ENCODE measurements at regions not wholly inside any gene's neighbourhood (a gene's known extent, or its start where the extent isn't known, plus 50 kb on each side); places are given as distances from the start of the nearest gene placed in this dataset.

DNA sequence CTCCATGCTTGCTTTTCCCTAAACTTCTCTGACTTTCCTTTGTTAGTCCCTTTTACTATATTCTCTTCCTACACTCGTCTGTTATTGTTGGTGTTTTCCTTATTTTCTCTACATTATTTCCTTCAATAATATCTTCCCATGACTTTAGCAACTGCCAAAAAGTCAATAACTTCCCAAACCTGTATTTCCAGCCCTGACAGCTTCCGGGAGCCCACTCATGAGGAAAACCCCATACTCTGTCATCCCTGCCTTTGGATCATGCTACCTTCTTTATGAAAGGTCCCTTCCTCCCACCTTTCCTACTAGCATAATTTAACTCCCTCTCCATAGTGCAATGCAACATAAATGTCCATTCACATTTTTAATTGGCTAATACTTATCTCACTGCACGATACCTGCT is 144.0 kb upstream of the CDH6 start:
- H3K27me3 ChIP-seq (replicated peaks; ENCODE audit: control insufficient read depth, insufficient read depth, low read length): no peaks in the 10 kb centered on the region
- H3K4me3 ChIP-seq (replicated peaks; ENCODE audit: low read depth, low read length): no peak overlapping the region
- no peak for DNase-seq (ENCODE audit: extremely low read depth, insufficient read length)
- TF ChIP-seq CTCF (IDR thresholded peaks at IDR 0.05; ENCODE audit: insufficient read depth, low read length, poor library complexity, severe bottlenecking): no peak
- H3K36me3 ChIP-seq (ENCODE audit: control insufficient read depth, insufficient read depth, low read length): no peaks in the 10 kb centered on the region

DNA sequence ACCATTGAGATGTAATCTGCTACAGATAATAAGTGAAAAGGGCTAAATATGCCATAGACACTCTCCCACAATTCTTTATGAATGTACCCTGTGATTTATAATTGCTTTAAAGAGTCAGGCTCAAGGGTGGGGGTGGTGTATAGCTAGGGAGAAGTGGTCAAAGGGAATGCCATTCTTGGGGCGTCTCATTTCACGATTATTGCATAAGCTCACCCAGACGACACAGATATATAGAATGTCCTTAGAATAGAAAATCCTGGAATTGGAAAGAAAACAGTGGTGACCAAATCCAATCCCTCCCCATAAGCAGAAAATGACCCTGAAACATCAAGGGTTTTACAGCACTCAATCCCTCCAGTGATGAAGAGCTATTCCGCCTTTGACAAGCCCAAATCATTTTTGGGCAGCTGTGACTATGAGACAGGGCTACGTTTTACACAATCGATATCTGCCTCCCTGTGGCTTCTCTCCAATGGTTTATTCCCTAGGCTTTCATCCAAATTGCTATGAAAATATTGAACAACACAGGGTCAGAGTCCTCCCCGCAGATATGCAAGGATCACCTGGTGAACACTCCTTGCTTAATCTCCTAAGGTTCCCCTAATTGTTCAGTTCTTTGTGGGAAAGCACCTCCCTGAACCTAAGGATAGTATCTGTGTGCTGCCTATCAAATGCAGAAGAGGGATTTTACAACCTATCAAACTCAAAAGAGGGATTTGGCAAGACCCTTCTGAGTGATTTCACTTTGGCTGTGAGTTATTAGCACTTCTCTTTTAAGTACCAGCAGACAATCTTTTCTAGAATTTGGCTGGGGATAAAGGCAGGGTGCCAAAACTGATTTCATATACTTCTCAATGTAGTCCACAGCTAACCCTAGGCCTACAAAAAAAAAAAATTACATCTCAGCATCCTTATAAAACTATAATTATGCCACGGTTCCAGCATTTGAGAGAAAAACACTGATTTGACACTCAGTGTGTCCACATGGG is 144.9 kb upstream of the CDH6 start:
- Histone ChIP-seq H3K27me3 (replicated peaks; ENCODE audit: control insufficient read depth, insufficient read depth, low read length) (no peaks in the 10 kb centered on the region), H3K4me3 (replicated peaks; ENCODE audit: low read depth, low read length) (no peak overlapping the region), H3K36me3 (ENCODE audit: control insufficient read depth, insufficient read depth, low read length) (no peaks in the 10 kb centered on the region)
- no peak for TF ChIP-seq CTCF (IDR thresholded peaks at IDR 0.05; ENCODE audit: insufficient read depth, low read length, poor library complexity, severe bottlenecking)
- DNase-seq (ENCODE audit: extremely low read depth, insufficient read length): no peak

- no peak for TF ChIP-seq CTCF (IDR thresholded peaks at IDR 0.05; ENCODE audit: insufficient read depth, low read length, poor library complexity, severe bottlenecking)
- H3K36me3 ChIP-seq (ENCODE audit: control insufficient read depth, insufficient read depth, low read length): no peaks in the 10 kb centered on the region
These were observed 145.9 kb upstream of the CDH6 start for GRCh38 chr5:31047621-31048020.

GRCh38 chr5:31047007-31047406 is 146.5 kb upstream of the CDH6 start:
- H3K4me3 ChIP-seq (replicated peaks; ENCODE audit: low read depth, low read length): no peak overlapping the region
- no peak for TF ChIP-seq CTCF (IDR thresholded peaks at IDR 0.05; ENCODE audit: insufficient read depth, low read length, poor library complexity, severe bottlenecking)
- no peak for DNase-seq (ENCODE audit: extremely low read depth, insufficient read length)
- H3K36me3 ChIP-seq (ENCODE audit: control insufficient read depth, insufficient read depth, low read length): no peaks in the 10 kb centered on the region
- no peaks in the 10 kb centered on the region for H3K27me3 ChIP-seq (replicated peaks; ENCODE audit: control insufficient read depth, insufficient read depth, low read length)

More at GRCh38 chr5:31047621-31048020, 145.9 kb upstream of the CDH6 start:
- Histone ChIP-seq H3K4me3 (replicated peaks; ENCODE audit: low read depth, low read length) (no peak overlapping the region), H3K27me3 (replicated peaks; ENCODE audit: control insufficient read depth, insufficient read depth, low read length) (no peaks in the 10 kb centered on the region)
- no peak for DNase-seq (ENCODE audit: extremely low read depth, insufficient read length)

- Histone ChIP-seq H3K27me3 (replicated peaks; ENCODE audit: control insufficient read depth, insufficient read depth, low read length) (no peaks in the 10 kb centered on the region), H3K4me3 (replicated peaks; ENCODE audit: low read depth, low read length) (no peak overlapping the region), H3K36me3 (ENCODE audit: control insufficient read depth, insufficient read depth, low read length) (no peaks in the 10 kb centered on the region)
- DNase-seq (ENCODE audit: extremely low read depth, insufficient read length): no peak
- no peak for TF ChIP-seq CTCF (IDR thresholded peaks at IDR 0.05; ENCODE audit: insufficient read depth, low read length, poor library complexity, severe bottlenecking)
These were observed 157.1 kb upstream of the CDH6 start for GRCh38 chr5:31036411-31036810.

All from GM06990 (cell line).